ENCODE measurements at regions not wholly inside any gene's neighbourhood (a gene's known extent, or its start where the extent isn't known, plus 50 kb on each side); places are given as distances from the start of the nearest gene placed in this dataset.
A peak's percentile ranks its signal among the peaks of the same experiment; 100 is the strongest.
"Not testable (repeated sequence)": the region's sequence is repeated elsewhere in the genome, so short reads cannot be mapped to it uniquely, and the experiment has no call there.

- no peak for DNase-seq
Measured at GRCh38 chrX:151042842-151043241, 59.7 kb downstream of the HMGB3 start.

GRCh38 chrX:151066373-151066772, 83.2 kb downstream of the HMGB3 start:
- DNase-seq = not testable (repeated sequence)

GRCh38 chrX:151073767-151074166, 90.6 kb downstream of the HMGB3 start:
- no peak for DNase-seq

GRCh38 chrX:151081016-151081415, 95.4 kb upstream of the GPR50 start:
- no peak for DNase-seq

- DNase-seq = peak; percentile 37
Measured at GRCh38 chrX:151082077-151082948, 94.1 kb upstream of the GPR50 start.

- no peak for DNase-seq
Measured at GRCh38 chrX:151084454-151084853, 91.9 kb upstream of the GPR50 start.

- DNase-seq = no peak
Measured at GRCh38 chrX:151085207-151085606, 91.2 kb upstream of the GPR50 start.

GRCh38 chrX:151088221-151088620, 88.2 kb upstream of the GPR50 start:
- no peak for DNase-seq

- no peak for DNase-seq
Measured at GRCh38 chrX:151099001-151099400, 77.4 kb upstream of the GPR50 start.

GRCh38 chrX:151100799-151101198, 75.6 kb upstream of the GPR50 start:
- no peak for DNase-seq

- DNase-seq = not testable (repeated sequence)
Measured at GRCh38 chrX:151113200-151113599, 63.2 kb upstream of the GPR50 start.

Data from occipital lobe (tissue), 1 donor.